ENCODE measurements at regions not wholly inside any gene's neighbourhood (a gene's known extent, or its start where the extent isn't known, plus 50 kb on each side); places are given as distances from the start of the nearest gene placed in this dataset.

DNA sequence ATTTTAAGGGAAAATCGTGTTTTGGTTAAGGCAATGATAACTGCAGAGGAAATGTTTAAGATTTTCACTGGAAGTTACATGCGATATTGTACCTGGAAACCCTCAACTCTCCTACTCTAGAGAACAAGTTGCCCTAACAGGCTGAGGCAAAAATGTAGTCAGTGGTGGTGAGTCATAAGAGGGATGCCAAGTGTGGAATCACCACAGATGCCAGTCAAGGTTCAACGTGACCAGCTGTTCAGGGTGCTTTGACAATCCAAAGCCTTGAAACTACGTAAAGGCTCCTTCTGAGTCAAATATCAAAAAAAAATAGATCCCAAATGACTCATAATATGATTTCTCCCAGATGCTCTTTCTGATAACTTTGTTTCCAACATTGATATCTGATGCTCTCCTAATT lies 77.9 kb upstream of the AFF2 start:
- Histone ChIP-seq H3K4me3 (ENCODE audit: low read length) (no peak overlapping the region), H3K27me3 (ENCODE audit: insufficient read depth, low read length) (peaks cover 5% of the 10 kb centered on the region; the same call in 1 of the 2 replicates), H3K9ac (ENCODE audit: low read depth, low read length) (no peak overlapping the region), H3K4me1 (ENCODE audit: insufficient read depth, low read length) (peaks cover 9% of the 10 kb centered on the region; the same call in 1 of the 2 replicates), H3K36me3 (ENCODE audit: insufficient read depth, low read depth, low read length) (no peaks in the 10 kb centered on the region), H3K9me3 (ENCODE audit: insufficient read depth, low read depth, low read length) (no peaks in the 10 kb centered on the region), H3K27ac (ENCODE audit: low read length) (no peak overlapping the region)

DNA sequence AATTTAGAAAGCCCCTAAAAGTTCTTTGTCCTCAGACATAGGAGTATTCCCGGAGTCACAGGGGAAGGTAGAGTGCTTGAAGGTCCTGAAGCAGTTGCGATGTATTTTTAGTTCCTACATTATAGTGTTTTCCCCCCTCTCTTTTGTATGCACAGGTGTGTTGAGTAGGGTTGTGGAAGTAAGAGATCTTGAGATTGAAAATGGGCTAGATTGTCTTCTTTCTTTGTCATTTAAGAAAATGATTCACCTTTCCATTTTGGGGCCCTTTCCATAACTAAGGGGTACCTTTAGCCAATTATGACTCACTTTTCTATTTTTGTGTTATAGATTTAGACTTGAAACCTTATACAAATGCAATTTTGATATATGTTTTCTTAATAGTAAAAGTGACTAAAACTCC lies 75.8 kb upstream of the AFF2 start:
- H3K27ac ChIP-seq (ENCODE audit: low read length) = no peak overlapping the region
- peaks cover 9% of the 10 kb centered on the region; the same call in 1 of the 2 replicates for H3K4me1 ChIP-seq (ENCODE audit: insufficient read depth, low read length)

DNA sequence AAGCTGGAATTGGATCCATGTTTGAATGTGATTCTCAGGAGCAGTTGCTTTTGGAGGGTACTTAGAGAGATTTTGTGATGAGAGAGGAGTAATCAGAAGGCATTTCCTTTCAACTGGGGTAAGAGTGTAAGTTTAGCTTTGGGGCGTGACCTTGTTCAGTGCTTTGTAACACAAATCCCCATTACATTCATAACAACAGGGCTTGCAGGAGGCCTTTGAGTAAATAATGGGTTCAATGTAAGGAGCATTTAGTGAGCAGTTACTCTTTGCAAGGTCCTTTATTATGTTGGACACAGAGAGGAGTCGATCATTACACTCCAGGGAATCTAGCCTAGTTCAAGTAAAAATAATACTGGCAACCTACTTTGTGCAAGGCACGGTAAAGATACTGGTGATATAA lies 74.0 kb upstream of the AFF2 start:
- Histone ChIP-seq H3K9ac (ENCODE audit: low read depth, low read length) (no peak overlapping the region), H3K4me3 (ENCODE audit: low read length) (peak overlapping the region; percentile 36; the same call in 1 of the 2 replicates), H3K36me3 (ENCODE audit: insufficient read depth, low read depth, low read length) (no peaks in the 10 kb centered on the region), H3K27ac (ENCODE audit: low read length) (no peak overlapping the region), H3K27me3 (ENCODE audit: insufficient read depth, low read length) (peaks cover 10% of the 10 kb centered on the region; the same call in 1 of the 2 replicates), H3K9me3 (ENCODE audit: insufficient read depth, low read depth, low read length) (no peaks in the 10 kb centered on the region), H3K4me1 (ENCODE audit: insufficient read depth, low read length) (peaks cover 9% of the 10 kb centered on the region; the same call in 1 of the 2 replicates)

More for the DNA sequence above, 75.8 kb upstream of the AFF2 start:
- H3K9ac ChIP-seq (ENCODE audit: low read depth, low read length) = no peak overlapping the region
- H3K27me3 ChIP-seq (ENCODE audit: insufficient read depth, low read length) = peaks cover 10% of the 10 kb centered on the region; the same call in 1 of the 2 replicates
- no peaks in the 10 kb centered on the region for H3K36me3 ChIP-seq (ENCODE audit: insufficient read depth, low read depth, low read length)
- no peaks in the 10 kb centered on the region for H3K9me3 ChIP-seq (ENCODE audit: insufficient read depth, low read depth, low read length)
- no peak overlapping the region for H3K4me3 ChIP-seq (ENCODE audit: low read length)

DNA sequence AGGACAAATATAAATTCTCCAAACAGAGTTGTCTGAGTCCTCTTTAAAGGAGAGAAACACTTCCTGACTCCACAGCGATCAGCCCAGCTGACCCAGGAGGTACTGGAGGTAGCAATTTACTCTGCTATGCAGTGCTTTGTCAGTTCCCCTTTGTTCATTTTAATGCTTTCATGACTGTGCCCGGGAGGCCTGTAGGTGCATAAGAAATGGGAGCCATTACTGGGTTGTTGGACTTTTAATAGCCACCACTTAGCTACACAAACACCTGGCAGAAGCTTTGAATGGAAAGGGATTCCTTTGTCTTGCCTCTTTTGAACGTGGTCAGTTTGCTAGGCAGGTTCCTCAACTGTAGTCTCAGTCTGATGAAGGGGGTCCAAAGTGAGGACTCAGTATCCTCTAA lies 59.0 kb upstream of the AFF2 start:
- H3K9me3 ChIP-seq (ENCODE audit: insufficient read depth, low read depth, low read length) = no peaks in the 10 kb centered on the region

DNA sequence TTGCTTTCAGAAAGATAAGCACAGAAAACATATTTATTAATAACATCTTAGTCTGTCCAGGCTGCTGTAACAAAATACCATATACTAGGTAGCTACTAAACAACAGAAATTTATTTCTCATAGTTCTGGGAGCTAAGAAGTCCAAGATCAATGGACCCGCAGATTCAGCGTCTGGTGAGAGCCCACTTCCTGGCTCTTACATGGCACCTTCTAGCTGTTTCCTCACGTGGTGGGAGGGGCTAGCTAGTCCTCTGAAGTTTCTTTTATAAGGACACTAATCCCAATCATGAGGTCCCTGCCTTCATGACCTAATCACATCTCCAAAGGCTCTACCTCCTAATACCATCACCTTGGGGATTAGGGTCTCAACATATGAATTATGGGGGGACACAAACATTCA lies 57.2 kb upstream of the AFF2 start:
- Histone ChIP-seq H3K27me3 (ENCODE audit: insufficient read depth, low read length) (peaks cover 19% of the 10 kb centered on the region; the same call in 1 of the 2 replicates), H3K9ac (ENCODE audit: low read depth, low read length) (no peak overlapping the region), H3K4me3 (ENCODE audit: low read length) (no peak overlapping the region), H3K36me3 (ENCODE audit: insufficient read depth, low read depth, low read length) (no peaks in the 10 kb centered on the region), H3K27ac (ENCODE audit: low read length) (no peak overlapping the region), H3K4me1 (ENCODE audit: insufficient read depth, low read length) (peaks cover 9% of the 10 kb centered on the region; the same call in 1 of the 2 replicates), H3K9me3 (ENCODE audit: insufficient read depth, low read depth, low read length) (no peaks in the 10 kb centered on the region)

More for the DNA sequence above, 59.0 kb upstream of the AFF2 start:
- no peak overlapping the region for H3K9ac ChIP-seq (ENCODE audit: low read depth, low read length)
- H3K27me3 ChIP-seq (ENCODE audit: insufficient read depth, low read length) = peaks cover 19% of the 10 kb centered on the region; the same call in 1 of the 2 replicates
- no peaks in the 10 kb centered on the region for H3K36me3 ChIP-seq (ENCODE audit: insufficient read depth, low read depth, low read length)
- H3K4me3 ChIP-seq (ENCODE audit: low read length) = peak overlapping the region; percentile 26; the same call in 1 of the 2 replicates
- no peak overlapping the region for H3K27ac ChIP-seq (ENCODE audit: low read length)
- peaks cover 9% of the 10 kb centered on the region; the same call in 1 of the 2 replicates for H3K4me1 ChIP-seq (ENCODE audit: insufficient read depth, low read length)

DNA sequence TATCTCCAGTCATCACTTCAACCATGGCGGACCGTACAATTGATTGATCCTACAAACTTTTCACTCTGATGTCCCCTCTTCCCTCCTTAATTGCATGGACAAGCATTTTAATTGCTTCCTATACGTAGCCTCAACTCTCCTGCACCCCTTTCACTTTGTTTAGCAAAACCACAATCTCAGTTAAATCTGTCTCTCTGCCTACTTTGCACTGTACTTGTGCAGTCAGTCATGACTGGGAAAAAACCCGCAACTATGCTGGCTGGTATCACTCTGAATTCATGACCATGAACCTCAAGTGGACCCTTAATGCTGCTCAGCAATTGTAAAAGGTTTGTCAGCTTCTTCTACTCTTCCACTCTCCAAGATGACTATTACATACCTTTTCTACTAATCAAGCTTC lies 51.7 kb upstream of the AFF2 start:
- Histone ChIP-seq H3K9ac (ENCODE audit: low read depth, low read length) (no peak overlapping the region), H3K27me3 (ENCODE audit: insufficient read depth, low read length) (no peaks in the 10 kb centered on the region), H3K27ac (ENCODE audit: low read length) (no peak overlapping the region), H3K9me3 (ENCODE audit: insufficient read depth, low read depth, low read length) (no peaks in the 10 kb centered on the region), H3K4me1 (ENCODE audit: insufficient read depth, low read length) (no peaks in the 10 kb centered on the region), H3K36me3 (ENCODE audit: insufficient read depth, low read depth, low read length) (no peaks in the 10 kb centered on the region), H3K4me3 (ENCODE audit: low read length) (no peak overlapping the region)

Data from iPS-20b (cell line).